Neural crest cell (in vitro differentiated cells): ENCODE measurements at regions not wholly inside any gene's neighbourhood (a gene's known extent, or its start where the extent isn't known, plus 50 kb on each side); places are given as distances from the start of the nearest gene placed in this dataset.
"Not testable (repeated sequence)": the region's sequence is repeated elsewhere in the genome, so short reads cannot be mapped to it uniquely, and the experiment has no call there.

Source experiments
- DNase-seq: peaks from one replicate; pipeline ENCODE4 v3.0.0; 2021; ENCODE audit warnings: low read depth, mixed read lengths, low spot score
- H3K27ac Mint-ChIP-seq: one replicate; pipeline ENCODE4 v1.8.0; 2021; ENCODE audit warnings: mild to moderate bottlenecking, mixed read lengths; ENCODE audit not compliant: unreplicated experiment
- H3K27me3 Mint-ChIP-seq: 2 replicates; pipeline ENCODE4 v1.8.0; 2021; ENCODE audit warnings: low read depth, mild to moderate bottlenecking, mixed read lengths
- H3K36me3 Mint-ChIP-seq: 2 replicates; pipeline ENCODE4 v1.8.0; 2021; ENCODE audit warnings: low read depth, mild to moderate bottlenecking, mixed read lengths
- H3K4me1 Mint-ChIP-seq: 2 replicates; pipeline ENCODE4 v1.8.0; 2021; ENCODE audit warnings: mixed read lengths
- H3K4me3 Mint-ChIP-seq: one replicate; pipeline ENCODE4 v1.8.0; 2021; ENCODE audit warnings: mild to moderate bottlenecking, mixed read lengths
- H3K9me3 Mint-ChIP-seq: 2 replicates; pipeline ENCODE4 v1.8.0; 2021; ENCODE audit warnings: mixed read lengths
- CTCF ChIP-seq: fragments of 200-600 bp; sonication (generic); conservative IDR thresholded peaks from 2 replicates; pipeline ENCODE4 v1.5.0; 2021; ENCODE audit warnings: antibody characterized with exemption, mild to moderate bottlenecking

- no peaks in the 10 kb centered on the region for H3K27me3 Mint-ChIP-seq
- no peak overlapping the region for H3K27ac Mint-ChIP-seq
- no peak for TF ChIP-seq CTCF
- H3K9me3 Mint-ChIP-seq: peaks cover 13% of the 10 kb centered on the region
- no peak for DNase-seq
- H3K4me1 Mint-ChIP-seq: no peaks in the 10 kb centered on the region
- H3K4me3 Mint-ChIP-seq: no peak overlapping the region
- peaks cover 27% of the 10 kb centered on the region for H3K36me3 Mint-ChIP-seq
Measured at GRCh38 chr16:34078691-34079090, 619.3 kb downstream of the TP53TG3F start.

GRCh38 chr16:34085038-34085437, 625.6 kb downstream of the TP53TG3F start:
- DNase-seq, H3K27ac Mint-ChIP-seq, H3K4me3 Mint-ChIP-seq, H3K27me3 Mint-ChIP-seq, H3K4me1 Mint-ChIP-seq: not testable (repeated sequence)
- H3K9me3 Mint-ChIP-seq: peaks cover 27% of the 10 kb centered on the region
- H3K36me3 Mint-ChIP-seq: peaks cover 52% of the 10 kb centered on the region

GRCh38 chr16:34095006-34095405, 635.6 kb downstream of the TP53TG3F start:
- not testable (repeated sequence) for H3K27ac Mint-ChIP-seq, H3K4me3 Mint-ChIP-seq, H3K27me3 Mint-ChIP-seq, DNase-seq, H3K4me1 Mint-ChIP-seq
- peaks cover 38% of the 10 kb centered on the region for H3K9me3 Mint-ChIP-seq
- H3K36me3 Mint-ChIP-seq: peaks cover 47% of the 10 kb centered on the region

GRCh38 chr16:34096911-34097310, 637.5 kb downstream of the TP53TG3F start:
- Mint-ChIP-seq H3K36me3 (peaks cover 43% of the 10 kb centered on the region), H3K9me3 (peaks cover 45% of the 10 kb centered on the region)
- not testable (repeated sequence) for H3K27me3 Mint-ChIP-seq, H3K4me3 Mint-ChIP-seq, DNase-seq, H3K4me1 Mint-ChIP-seq, H3K27ac Mint-ChIP-seq

GRCh38 chr16:34097326-34097725, 637.9 kb downstream of the TP53TG3F start:
- H3K27ac Mint-ChIP-seq, H3K27me3 Mint-ChIP-seq, H3K4me3 Mint-ChIP-seq, DNase-seq, H3K4me1 Mint-ChIP-seq: not testable (repeated sequence)
- H3K36me3 Mint-ChIP-seq: peaks cover 43% of the 10 kb centered on the region
- peaks cover 45% of the 10 kb centered on the region for H3K9me3 Mint-ChIP-seq

- Mint-ChIP-seq H3K9me3 (peaks cover 45% of the 10 kb centered on the region), H3K36me3 (peaks cover 43% of the 10 kb centered on the region)
- not testable (repeated sequence) for H3K4me3 Mint-ChIP-seq, H3K27ac Mint-ChIP-seq, H3K27me3 Mint-ChIP-seq, H3K4me1 Mint-ChIP-seq, DNase-seq
Measured at GRCh38 chr16:34098033-34098432, 638.6 kb downstream of the TP53TG3F start.

- not testable (repeated sequence) for H3K4me1 Mint-ChIP-seq, DNase-seq, H3K27ac Mint-ChIP-seq, H3K4me3 Mint-ChIP-seq, H3K27me3 Mint-ChIP-seq
- H3K9me3 Mint-ChIP-seq: peaks cover 48% of the 10 kb centered on the region
- peaks cover 43% of the 10 kb centered on the region for H3K36me3 Mint-ChIP-seq
Measured at GRCh38 chr16:34099028-34099427, 639.6 kb downstream of the TP53TG3F start.
